ENCODE measurements at regions not wholly inside any gene's neighbourhood (a gene's known extent, or its start where the extent isn't known, plus 50 kb on each side); places are given as distances from the start of the nearest gene placed in this dataset.

- intact Hi-C loops (cut with micrococcal nuclease), result no loop called here
- Mint-ChIP-seq H3K4me1 (peaks cover 48% of the 10 kb centered on the region), H3K27me3 (no peaks in the 10 kb centered on the region), H3K27ac (no peak overlapping the region), H3K9me3 (ENCODE audit: insufficient read depth) (no peaks in the 10 kb centered on the region), H3K4me3 (no peak overlapping the region)
- Histone ChIP-seq H3K79me2 (ENCODE audit: control insufficient read depth, insufficient read depth, low read length) (no peaks in the 10 kb centered on the region), H3K9ac (ENCODE audit: low read length) (no peak overlapping the region), H3K27me3 (replicated peaks in 1 of 4; ENCODE audit: control extremely low read depth in 1 of 4, control insufficient read depth in 3 of 4, insufficient read depth in 4 of 4, low read length in 3 of 4) (no peaks in the 10 kb centered on the region), H3K4me2 (replicated peaks; ENCODE audit: low read depth, low read length, poor library complexity, severe bottlenecking) (peak overlapping the region; percentile 6), H3K4me1 (ENCODE audit: control insufficient read depth in 2 of 2, insufficient read depth in 2 of 2, low read length in 2 of 2) (peaks cover 40 to 50% of the 10 kb centered on the region in 2 donors), H3K27ac (ENCODE audit: low read length in 2 of 2) (no peak overlapping the region), H3K4me3 (ENCODE audit: control extremely low read depth in 1 of 5, extremely low read depth in 1 of 5, insufficient read depth in 1 of 5, low read depth in 2 of 5, low read length in 4 of 5) (no peak overlapping the region), H3K9me3 (ENCODE audit: control extremely low read depth in 1 of 3, control insufficient read depth in 2 of 3, insufficient read depth in 1 of 3, low read length in 2 of 3) (no peaks in the 10 kb centered on the region), H3K36me3 (replicated peaks in 1 of 2; ENCODE audit: control extremely low read depth in 1 of 2, control insufficient read depth in 1 of 2, extremely low read depth in 1 of 2, insufficient read depth in 2 of 2, low read length in 1 of 2) (no peaks in the 10 kb centered on the region), H4K20me1 (ENCODE audit: control insufficient read depth, insufficient read depth, low read length, poor library complexity, severe bottlenecking) (no peaks in the 10 kb centered on the region), H2AFZ (ENCODE audit: insufficient read depth, low read depth, low read length, poor library complexity, severe bottlenecking) (no peak overlapping the region)
- ATAC-seq (ENCODE audit: low read depth) (no peak), DNase-seq (no peak)
- CTCF ChIA-PET, result no interaction called here
- POLR2A ChIA-PET, result no interaction called here
- 40% methylated on average over 2 of the region's 4 CpGs for WGBS (ENCODE audit: insufficient coverage)
- TF ChIP-seq EZH2 (IDR thresholded peaks at IDR 0.05; ENCODE audit: borderline replicate concordance, insufficient read depth, low read depth, low read length, poor library complexity, severe bottlenecking), result no peak
- no peak for TF ChIP-seq CTCF (IDR thresholded peaks at IDR 0.05)
Observed at GRCh38 chr3:44041726-44042125, 200.0 kb upstream of the TOPAZ1 start.

GRCh38 chr3:44042772-44043171 is 198.9 kb upstream of the TOPAZ1 start:
- Mint-ChIP-seq H3K9me3 (ENCODE audit: insufficient read depth) (no peaks in the 10 kb centered on the region), H3K4me3 (no peak overlapping the region), H3K4me1 (peaks cover 54% of the 10 kb centered on the region), H3K27me3 (no peaks in the 10 kb centered on the region), H3K27ac (peak overlapping the region; percentile 27)
- Histone ChIP-seq H3K27ac (ENCODE audit: low read length in 2 of 2) (peak overlapping the region in 1 of 2 donors; percentile 31), H3K4me2 (replicated peaks; ENCODE audit: low read depth, low read length, poor library complexity, severe bottlenecking) (peak overlapping the region; percentile 24), H3K9ac (ENCODE audit: low read length) (no peak overlapping the region), H3K36me3 (replicated peaks in 1 of 2; ENCODE audit: control extremely low read depth in 1 of 2, control insufficient read depth in 1 of 2, extremely low read depth in 1 of 2, insufficient read depth in 2 of 2, low read length in 1 of 2) (no peaks in the 10 kb centered on the region), H3K79me2 (ENCODE audit: control insufficient read depth, insufficient read depth, low read length) (no peaks in the 10 kb centered on the region), H3K27me3 (replicated peaks in 1 of 4; ENCODE audit: control extremely low read depth in 1 of 4, control insufficient read depth in 3 of 4, insufficient read depth in 4 of 4, low read length in 3 of 4) (no peaks in the 10 kb centered on the region), H4K20me1 (ENCODE audit: control insufficient read depth, insufficient read depth, low read length, poor library complexity, severe bottlenecking) (no peaks in the 10 kb centered on the region), H3K4me1 (ENCODE audit: control insufficient read depth in 2 of 2, insufficient read depth in 2 of 2, low read length in 2 of 2) (peaks cover 44 to 55% of the 10 kb centered on the region in 2 donors), H2AFZ (ENCODE audit: insufficient read depth, low read depth, low read length, poor library complexity, severe bottlenecking) (no peak overlapping the region), H3K9me3 (ENCODE audit: control extremely low read depth in 1 of 3, control insufficient read depth in 2 of 3, insufficient read depth in 1 of 3, low read length in 2 of 3) (no peaks in the 10 kb centered on the region), H3K4me3 (ENCODE audit: control extremely low read depth in 1 of 5, extremely low read depth in 1 of 5, insufficient read depth in 1 of 5, low read depth in 2 of 5, low read length in 4 of 5) (no peak overlapping the region)
- CTCF ChIA-PET, result interaction anchor here (0.6 kb wide), 1 partner anchor 156 kb away, joined by 3 read pairs; no protein-coding TSS in a partner anchor
- intact Hi-C loops (cut with micrococcal nuclease), result no loop called here
- DNase-seq, result peak; percentile 61
- POLR2A ChIA-PET, result no interaction called here
- WGBS (ENCODE audit: insufficient coverage), result no CpG with 5 or more reads among the region's 4 CpGs
- no peak for TF ChIP-seq CTCF (IDR thresholded peaks at IDR 0.05)
- ATAC-seq (ENCODE audit: low read depth), result peak; percentile 15
